Small intestine (tissue), 7 donors: ENCODE measurements at regions not wholly inside any gene's neighbourhood (a gene's known extent, or its start where the extent isn't known, plus 50 kb on each side); places are given as distances from the start of the nearest gene placed in this dataset.
"Not testable (repeated sequence)": the region's sequence is repeated elsewhere in the genome, so short reads cannot be mapped to it uniquely, and the experiment has no call there.

ENCODE experiments used
- DNase-seq, 2 donors: peaks; one replicate each; pipeline versions ENCODE4 v3.0.0 to v3.0.0-alpha.2; 2013
- FAIRE-seq: peaks from 2 replicates; lab custom pipeline; 2012; peaks lifted over from hg19 to GRCh38; lab: Jason Lieb, UNC
- H3K27ac ChIP-seq, 3 donors: one replicate each; pipeline ENCODE4 v1.5.1; 2013; ENCODE audit warnings: low read length in 2 of 3, mild to moderate bottlenecking in 2 of 3, control low read depth in 1 of 3, inconsistent platforms in 1 of 3, low read depth in 1 of 3, moderate library complexity in 1 of 3
- H3K27me3 ChIP-seq, 3 donors: one replicate each; pipeline ENCODE4 v1.6.1; 2013; ENCODE audit warnings: low read length in 3 of 3, inconsistent platforms in 1 of 3; ENCODE audit not compliant: control insufficient read depth in 3 of 3, insufficient read depth in 3 of 3
- H3K36me3 ChIP-seq, 3 donors: one replicate each; pipeline ENCODE4 v1.6.1; 2013; ENCODE audit warnings: low read length in 3 of 3, inconsistent platforms in 1 of 3, low read depth in 1 of 3, mild to moderate bottlenecking in 1 of 3, moderate library complexity in 1 of 3; ENCODE audit not compliant: control insufficient read depth in 3 of 3, insufficient read depth in 2 of 3
- H3K4me1 ChIP-seq, 3 donors: one replicate each; pipeline ENCODE4 v1.6.1; 2013; ENCODE audit warnings: low read length in 2 of 3, inconsistent platforms in 1 of 3, low read depth in 1 of 3, mild to moderate bottlenecking in 1 of 3, moderate library complexity in 1 of 3; ENCODE audit not compliant: control insufficient read depth in 3 of 3, insufficient read depth in 2 of 3
- H3K4me3 ChIP-seq, 3 donors: one replicate each; pipeline ENCODE4 v1.5.1; 2013; ENCODE audit warnings: low read length in 3 of 3, control low read depth in 1 of 3, inconsistent platforms in 1 of 3, low read depth in 1 of 3, mild to moderate bottlenecking in 1 of 3, moderate library complexity in 1 of 3
- H3K9me3 ChIP-seq, 2 donors: one replicate each; pipeline ENCODE4 v1.6.1; 2013; ENCODE audit warnings: low read depth in 1 of 2, low read length in 1 of 2; ENCODE audit not compliant: control insufficient read depth in 2 of 2, insufficient read depth in 1 of 2
- WGBS, 3 donors: extraction: QIAGEN DNeasy Blood & Tissue Kit; methylation state at CpG; one replicate each; pipeline ENCODE4 v1.1.7; 2013; 5-methylcytosine and 5-hydroxymethylcytosine counted together
- donor health status: healthy with polysubstance abuse.
- donor health status: control.
- donor health status: control.
- donor health status: Bipolar disorder and iron deficiency.
- donor health status: healthy.

DNA sequence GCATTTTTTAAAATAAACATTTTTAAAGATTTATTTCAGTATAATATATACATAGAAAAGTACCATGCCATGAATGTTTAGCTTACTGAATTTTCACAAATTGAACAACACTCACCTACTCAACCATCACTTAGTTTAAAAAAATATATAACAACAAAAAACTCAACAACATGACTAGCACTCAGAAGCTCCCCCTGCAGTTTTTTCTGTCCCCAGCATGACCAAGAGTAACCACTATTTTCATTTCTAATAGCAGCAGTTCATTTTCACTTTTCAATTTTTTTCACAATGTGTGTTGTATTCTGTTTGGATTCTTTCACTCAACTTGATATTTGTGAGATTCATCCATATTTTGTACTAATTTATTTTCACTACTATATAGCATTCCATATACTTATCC, 162.3 kb upstream of the POGK start:
- no peaks in the 10 kb centered on the region for H3K4me1 ChIP-seq
- no peak overlapping the region for H3K4me3 ChIP-seq
- H3K9me3 ChIP-seq = no peaks in the 10 kb centered on the region
- DNase-seq (no peak), FAIRE-seq (no peak)
- no peaks in the 10 kb centered on the region for H3K36me3 ChIP-seq
- H3K27me3 ChIP-seq = no peaks in the 10 kb centered on the region
- H3K27ac ChIP-seq = no peak overlapping the region

DNA sequence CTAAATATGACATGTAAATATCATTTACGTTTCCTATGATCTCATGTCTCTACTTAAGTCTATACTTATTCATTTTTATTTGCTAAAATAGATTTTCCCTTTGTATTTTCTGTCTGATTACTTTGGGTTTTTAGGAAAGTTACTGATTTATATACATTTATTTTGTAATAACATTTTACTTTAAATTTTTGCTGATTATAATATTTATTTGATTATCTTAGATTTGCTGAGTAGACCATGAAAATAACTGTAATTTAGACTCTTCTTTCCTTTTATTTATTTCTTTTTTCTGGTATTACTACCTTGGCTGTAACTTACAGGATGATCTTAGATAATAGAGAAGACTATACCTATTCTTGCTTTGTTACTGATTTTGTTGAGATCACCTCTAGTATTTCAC, 159.9 kb upstream of the POGK start:
- WGBS, 3 donors = 71 to 83% (median 75%) methylated on average over 1 of the region's 1 CpG
- Histone ChIP-seq H3K27me3 (no peaks in the 10 kb centered on the region), H3K36me3 (no peaks in the 10 kb centered on the region), H3K4me3 (no peak overlapping the region), H3K9me3 (no peaks in the 10 kb centered on the region), H3K4me1 (no peaks in the 10 kb centered on the region), H3K27ac (no peak overlapping the region)
- FAIRE-seq (no peak), DNase-seq (no peak)

DNA sequence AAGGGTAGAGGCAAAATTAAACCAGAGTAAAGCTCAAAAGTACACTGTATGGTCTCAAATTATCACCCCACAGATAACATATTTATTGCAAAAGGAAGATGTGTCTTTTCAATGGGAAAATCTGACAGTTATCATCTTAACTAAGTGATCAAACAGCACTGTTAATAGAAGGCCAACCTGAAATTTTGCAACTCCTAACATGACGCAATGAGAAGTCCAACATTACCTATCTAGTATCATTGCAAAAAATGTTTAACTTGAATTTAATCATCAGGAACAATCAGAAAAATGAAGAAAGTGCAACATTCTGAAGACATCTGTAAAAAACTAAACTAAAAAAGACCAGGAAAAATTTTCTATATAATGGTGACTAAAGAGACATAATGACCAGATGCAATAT, 156.7 kb upstream of the POGK start:
- DNase-seq (no peak), FAIRE-seq (no peak)
- H3K27ac ChIP-seq = no peak overlapping the region
- no peaks in the 10 kb centered on the region for H3K9me3 ChIP-seq
- WGBS, 3 donors = 90 to 98% (median 96%) methylated on average over 1 of the region's 1 CpG
- H3K27me3 ChIP-seq = no peaks in the 10 kb centered on the region
- no peaks in the 10 kb centered on the region for H3K36me3 ChIP-seq
- no peak overlapping the region for H3K4me3 ChIP-seq
- H3K4me1 ChIP-seq = no peaks in the 10 kb centered on the region

DNA sequence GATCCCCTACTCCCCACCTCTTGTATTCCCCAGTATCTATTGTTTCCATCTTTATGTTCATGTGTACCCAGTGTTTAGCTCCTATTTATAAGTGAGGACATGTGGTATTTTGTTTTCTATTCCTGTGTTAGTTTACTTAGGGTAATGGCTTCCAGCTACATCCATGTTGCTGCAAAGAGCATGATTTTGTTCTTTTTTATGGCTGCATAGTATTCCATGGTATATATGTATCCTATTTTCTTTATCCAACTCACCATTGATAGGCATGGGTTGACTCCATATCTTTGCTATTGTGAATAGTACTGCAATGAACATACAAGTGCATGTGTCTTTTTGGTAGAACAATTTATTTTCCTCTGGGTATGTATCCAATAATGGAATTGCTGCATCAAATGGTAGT, 154.6 kb upstream of the POGK start:
- not testable (repeated sequence) for H3K4me3 ChIP-seq, H3K4me1 ChIP-seq, H3K27me3 ChIP-seq, FAIRE-seq, H3K9me3 ChIP-seq, H3K36me3 ChIP-seq, H3K27ac ChIP-seq, DNase-seq

DNA sequence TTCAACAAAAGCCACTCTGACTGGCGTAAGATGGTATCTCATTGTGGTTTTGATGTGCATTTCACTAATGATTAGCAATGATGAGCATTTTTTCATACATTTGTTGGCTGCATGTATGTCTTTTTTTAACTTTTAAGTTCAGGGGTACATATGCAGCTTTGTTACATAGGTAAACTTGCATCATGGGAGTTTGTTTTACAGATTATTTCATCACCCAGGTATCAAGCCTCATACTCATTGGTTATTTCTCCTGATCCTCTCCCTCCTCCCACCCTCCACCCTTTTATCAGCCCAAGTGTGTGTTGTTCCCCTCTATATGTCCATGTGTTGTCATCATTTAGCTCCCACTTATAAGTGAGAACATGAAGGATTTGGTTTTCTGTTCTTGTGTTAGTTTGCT, 154.1 kb upstream of the POGK start:
- H3K36me3 ChIP-seq = no peaks in the 10 kb centered on the region
- no peak for FAIRE-seq
- H3K4me3 ChIP-seq = no peak overlapping the region
- H3K27me3 ChIP-seq = no peaks in the 10 kb centered on the region
- 86 to 90% (median 89%) methylated on average over 1 of the region's 1 CpG for WGBS, 3 donors
- no peaks in the 10 kb centered on the region for H3K4me1 ChIP-seq
- H3K9me3 ChIP-seq = no peaks in the 10 kb centered on the region
- no peak overlapping the region for H3K27ac ChIP-seq
- DNase-seq = no peak

DNA sequence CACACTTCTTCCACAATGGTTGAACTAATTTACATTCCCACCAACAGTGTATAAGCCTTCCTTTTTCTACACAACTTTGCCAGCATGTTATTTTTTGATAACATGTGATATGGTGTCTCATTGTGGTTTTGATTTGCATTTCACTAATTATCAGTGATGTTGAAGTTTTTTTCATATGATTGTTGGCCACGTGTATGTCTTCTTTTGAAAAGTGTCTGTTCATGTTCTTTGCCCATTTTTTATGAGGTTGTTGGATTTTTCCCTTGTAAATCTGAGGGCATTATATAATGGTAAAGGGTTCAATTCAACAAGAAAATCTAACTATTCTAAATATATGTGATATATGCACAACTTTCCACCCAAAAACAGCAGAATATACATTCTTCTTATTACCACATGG, 153.4 kb upstream of the POGK start:
- peak; percentile 89 for FAIRE-seq
- not testable (repeated sequence) for H3K4me3 ChIP-seq, H3K27ac ChIP-seq, H3K27me3 ChIP-seq, H3K4me1 ChIP-seq, H3K9me3 ChIP-seq, DNase-seq, H3K36me3 ChIP-seq
- WGBS, 3 donors = 38 to 69% (median 65%) methylated on average over 1 of the region's 1 CpG

DNA sequence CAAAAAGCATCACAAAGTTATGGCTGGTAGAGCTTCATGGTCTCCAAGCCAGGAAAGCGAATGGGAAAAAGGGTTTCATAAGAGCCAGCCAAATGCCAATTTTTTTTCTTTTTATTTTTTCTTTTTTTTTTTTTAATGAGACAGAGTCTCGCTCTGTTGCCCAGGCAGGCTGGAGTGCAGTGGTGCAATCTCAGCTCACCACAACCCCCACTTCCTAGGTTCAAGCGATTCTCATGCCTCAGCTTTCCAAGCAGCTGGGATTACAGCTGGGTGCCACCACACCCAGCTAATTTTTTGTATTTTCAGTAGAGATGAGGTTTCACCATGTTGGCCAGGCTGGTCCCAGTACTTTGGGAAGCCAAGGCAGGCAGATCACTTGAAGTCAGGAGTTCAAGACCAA, 148.7 kb upstream of the POGK start:
- H3K9me3 ChIP-seq, H3K27me3 ChIP-seq, DNase-seq, H3K4me3 ChIP-seq, H3K4me1 ChIP-seq, H3K27ac ChIP-seq, FAIRE-seq, H3K36me3 ChIP-seq: not testable (repeated sequence)
- WGBS, 3 donors = 76 to 84% (median 77%) methylated on average over 3 of the region's 3 CpGs

DNA sequence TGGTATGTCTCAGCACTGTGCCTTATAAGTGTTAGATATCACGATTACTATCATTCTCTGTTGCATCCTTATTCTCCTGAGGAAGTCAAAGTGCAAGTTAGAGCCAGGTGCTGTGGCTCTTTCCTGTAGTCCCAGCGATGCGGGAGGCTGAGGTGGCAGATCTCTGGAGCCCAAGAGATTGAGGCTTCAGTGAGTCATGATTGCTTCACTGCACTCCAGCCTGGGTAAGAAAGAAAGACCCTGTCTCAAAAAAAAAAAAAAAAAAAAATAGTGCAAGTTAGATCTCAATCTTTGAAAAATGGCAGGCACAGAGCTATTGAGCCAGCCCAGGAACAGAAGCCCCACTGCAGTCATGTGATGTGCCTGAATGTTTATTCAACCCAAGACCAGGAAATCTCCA, 147.8 kb upstream of the POGK start:
- H3K27ac ChIP-seq = no peak overlapping the region
- FAIRE-seq (no peak), DNase-seq (no peak)
- no peaks in the 10 kb centered on the region for H3K27me3 ChIP-seq
- no peaks in the 10 kb centered on the region for H3K36me3 ChIP-seq
- no peak overlapping the region for H3K4me3 ChIP-seq
- WGBS, 3 donors = 73 to 77% (median 74%) methylated on average over 3 of the region's 3 CpGs
- H3K9me3 ChIP-seq = no peaks in the 10 kb centered on the region
- H3K4me1 ChIP-seq = no peaks in the 10 kb centered on the region

DNA sequence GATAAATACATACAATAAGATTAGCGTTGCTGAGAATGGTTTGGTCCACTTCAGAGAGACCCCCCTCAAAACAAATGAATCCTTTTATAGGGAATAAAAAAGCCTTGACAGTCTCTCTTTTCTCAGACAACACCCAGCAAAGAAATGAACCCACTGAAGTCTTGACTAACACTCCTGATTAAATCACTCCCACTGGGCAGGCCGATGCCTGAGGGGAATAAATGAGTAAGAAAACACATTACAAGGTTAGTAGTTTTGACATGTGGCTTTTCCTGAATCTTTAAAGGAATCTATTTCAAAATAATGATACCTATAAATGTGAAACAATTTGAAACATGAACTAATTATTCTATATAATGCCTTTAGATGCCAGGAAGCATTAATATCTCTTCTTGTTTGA, 146.9 kb upstream of the POGK start:
- Histone ChIP-seq H3K4me3 (no peak overlapping the region), H3K27ac (no peak overlapping the region), H3K4me1 (no peaks in the 10 kb centered on the region), H3K27me3 (no peaks in the 10 kb centered on the region), H3K9me3 (no peaks in the 10 kb centered on the region), H3K36me3 (no peaks in the 10 kb centered on the region)
- no peak for DNase-seq
- FAIRE-seq = no peak
- WGBS, 3 donors = 83 to 86% (median 83%) methylated on average over 2 of the region's 2 CpGs
